ENCODE measurements at regions not wholly inside any gene's neighbourhood (a gene's known extent, or its start where the extent isn't known, plus 50 kb on each side); places are given as distances from the start of the nearest gene placed in this dataset.

DNA sequence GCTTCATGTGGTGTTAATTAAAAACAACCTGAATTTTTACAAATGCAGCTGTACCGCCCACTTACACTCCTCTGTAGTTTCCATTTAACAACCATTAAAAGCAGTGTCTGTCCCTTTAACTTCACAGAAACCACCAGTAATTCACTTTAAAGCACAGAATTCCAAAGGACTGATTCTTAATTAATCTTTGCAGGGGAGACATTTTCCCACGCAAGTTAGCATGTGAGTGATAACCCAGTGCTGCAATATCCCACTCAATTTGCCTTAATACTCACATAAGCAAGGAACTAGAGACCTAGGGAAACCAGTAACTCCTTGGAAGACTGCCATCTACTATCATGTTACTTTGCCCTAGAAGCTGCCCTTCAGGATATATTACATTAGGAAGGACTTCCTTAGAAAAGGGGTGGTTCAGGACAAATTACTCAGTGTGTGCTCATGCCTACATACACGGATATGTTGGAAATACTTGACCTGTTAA, 102.3 kb downstream of the OSR1 start:
- no peaks in the 10 kb centered on the region for H3K9me3 ChIP-seq
- no peak overlapping the region for H3K27ac ChIP-seq
- DNase-seq = no peak
- no peaks in the 10 kb centered on the region for H3K36me3 ChIP-seq
- H3K4me3 ChIP-seq = no peak overlapping the region
- no peaks in the 10 kb centered on the region for H3K4me1 ChIP-seq
- TF ChIP-seq, protein P1, sequence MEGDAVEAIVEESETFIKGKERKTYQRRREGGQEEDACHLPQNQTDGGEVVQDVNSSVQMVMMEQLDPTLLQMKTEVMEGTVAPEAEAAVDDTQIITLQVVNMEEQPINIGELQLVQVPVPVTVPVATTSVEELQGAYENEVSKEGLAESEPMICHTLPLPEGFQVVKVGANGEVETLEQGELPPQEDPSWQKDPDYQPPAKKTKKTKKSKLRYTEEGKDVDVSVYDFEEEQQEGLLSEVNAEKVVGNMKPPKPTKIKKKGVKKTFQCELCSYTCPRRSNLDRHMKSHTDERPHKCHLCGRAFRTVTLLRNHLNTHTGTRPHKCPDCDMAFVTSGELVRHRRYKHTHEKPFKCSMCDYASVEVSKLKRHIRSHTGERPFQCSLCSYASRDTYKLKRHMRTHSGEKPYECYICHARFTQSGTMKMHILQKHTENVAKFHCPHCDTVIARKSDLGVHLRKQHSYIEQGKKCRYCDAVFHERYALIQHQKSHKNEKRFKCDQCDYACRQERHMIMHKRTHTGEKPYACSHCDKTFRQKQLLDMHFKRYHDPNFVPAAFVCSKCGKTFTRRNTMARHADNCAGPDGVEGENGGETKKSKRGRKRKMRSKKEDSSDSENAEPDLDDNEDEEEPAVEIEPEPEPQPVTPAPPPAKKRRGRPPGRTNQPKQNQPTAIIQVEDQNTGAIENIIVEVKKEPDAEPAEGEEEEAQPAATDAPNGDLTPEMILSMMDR (IDR thresholded peaks at IDR 0.05) = no peak
- TF ChIP-seq POLR2A (IDR thresholded peaks at IDR 0.05) = no peak
- intact Hi-C loops (cut with DNase I; ENCODE audit: low total_unique reads) = no loop called here
- no peaks in the 10 kb centered on the region for H3K27me3 ChIP-seq

DNA sequence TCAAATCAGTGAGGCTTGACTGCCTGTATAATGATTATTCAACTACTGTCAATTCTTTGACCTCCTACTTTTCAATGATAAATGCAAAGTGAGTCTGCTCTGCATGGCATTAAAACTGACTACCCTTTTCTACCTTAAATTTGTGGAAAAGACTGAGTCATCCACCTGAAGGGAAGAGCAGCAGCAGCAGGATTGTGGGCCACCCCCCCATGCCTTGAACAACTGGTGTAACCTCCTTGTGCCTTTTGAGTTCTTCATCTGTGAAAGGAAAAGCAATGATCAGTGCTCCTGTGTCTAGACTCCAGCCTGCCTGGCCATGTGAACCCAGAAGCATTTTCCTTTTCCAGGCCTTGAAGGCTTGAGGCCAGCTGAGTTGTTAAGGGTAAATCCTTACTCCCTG, 102.9 kb downstream of the OSR1 start:
- TF ChIP-seq, protein P1 (IDR thresholded peaks at IDR 0.05) = no peak
- no peak for TF ChIP-seq POLR2A (IDR thresholded peaks at IDR 0.05)
- DNase-seq = no peak
- intact Hi-C loops (cut with DNase I; ENCODE audit: low total_unique reads) = no loop called here
- Histone ChIP-seq H3K27me3 (no peaks in the 10 kb centered on the region), H3K9me3 (no peaks in the 10 kb centered on the region), H3K36me3 (no peaks in the 10 kb centered on the region), H3K27ac (no peak overlapping the region), H3K4me1 (no peaks in the 10 kb centered on the region), H3K4me3 (no peak overlapping the region)

DNA sequence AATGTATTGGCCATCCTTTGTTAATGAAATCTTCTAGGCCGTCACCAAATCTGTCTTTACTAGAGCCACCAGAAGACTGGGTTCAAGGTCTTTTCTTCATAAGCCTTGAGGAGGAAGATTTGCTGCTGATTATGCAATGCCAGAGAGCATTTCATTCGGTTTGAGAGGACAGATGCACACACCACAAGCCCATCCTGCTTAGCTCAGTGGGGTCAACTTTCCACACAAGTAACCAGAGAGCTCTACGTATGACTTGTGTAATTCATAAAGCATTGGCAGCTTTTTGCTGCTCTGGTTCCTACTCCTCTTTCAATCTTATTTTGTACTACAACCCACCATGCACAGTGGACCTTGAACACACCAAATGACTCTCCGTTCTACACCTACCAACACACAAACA, 106.9 kb downstream of the OSR1 start:
- Histone ChIP-seq H3K36me3 (no peaks in the 10 kb centered on the region), H3K4me1 (no peaks in the 10 kb centered on the region), H3K27ac (no peak overlapping the region), H3K9me3 (no peaks in the 10 kb centered on the region), H3K4me3 (no peak overlapping the region), H3K27me3 (no peaks in the 10 kb centered on the region)
- intact Hi-C loops (cut with DNase I; ENCODE audit: low total_unique reads) = no loop called here
- TF ChIP-seq, protein P1 (IDR thresholded peaks at IDR 0.05) = no peak
- TF ChIP-seq POLR2A (IDR thresholded peaks at IDR 0.05) = no peak
- DNase-seq = no peak

DNA sequence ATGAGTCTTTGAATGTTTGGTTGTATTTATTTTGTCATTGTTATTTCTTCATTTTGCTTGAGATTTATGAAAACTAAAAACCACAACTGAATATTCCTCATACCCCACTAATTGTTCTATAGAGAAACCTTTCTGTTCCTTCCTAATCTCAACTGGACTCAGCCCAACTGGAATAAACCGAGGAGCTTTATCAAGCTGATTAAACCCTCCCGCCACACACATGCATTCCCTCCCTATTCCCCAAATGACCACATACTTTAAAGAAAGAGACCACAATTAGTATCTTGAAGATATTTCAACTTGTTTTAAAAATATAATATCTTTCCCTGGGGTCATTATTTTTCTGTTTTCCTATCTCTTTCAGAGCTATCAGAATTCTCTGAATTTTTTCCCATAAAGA, 107.5 kb downstream of the OSR1 start:
- H3K27ac ChIP-seq = no peak overlapping the region

DNA sequence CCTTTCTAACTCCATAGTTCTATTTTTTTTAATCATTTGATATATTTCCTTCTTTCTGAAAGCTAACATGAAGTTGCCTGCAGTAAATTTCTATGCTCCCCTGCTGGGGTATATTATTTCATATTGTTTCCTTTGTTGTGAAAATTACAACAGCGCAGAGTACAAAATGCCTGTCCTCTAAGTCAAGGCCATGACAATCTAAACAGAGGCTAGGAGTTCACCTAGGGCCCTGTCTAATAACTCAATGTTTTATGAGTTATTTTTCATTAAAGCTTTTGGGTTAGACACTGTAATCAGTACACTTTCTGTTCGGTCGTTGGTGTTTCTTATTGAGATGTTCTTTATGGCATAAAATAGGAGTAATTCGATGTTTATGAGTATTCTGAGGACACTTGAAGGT, 111.2 kb downstream of the OSR1 start:
- no peak for DNase-seq
- H3K4me1 ChIP-seq = no peaks in the 10 kb centered on the region
- H3K27ac ChIP-seq = no peak overlapping the region
- TF ChIP-seq, protein P1 (IDR thresholded peaks at IDR 0.05) = no peak
- no peak for TF ChIP-seq POLR2A (IDR thresholded peaks at IDR 0.05)
- intact Hi-C loops (cut with DNase I; ENCODE audit: low total_unique reads) = no loop called here
- H3K4me3 ChIP-seq = no peak overlapping the region
- H3K9me3 ChIP-seq = no peaks in the 10 kb centered on the region
- no peaks in the 10 kb centered on the region for H3K27me3 ChIP-seq
- no peaks in the 10 kb centered on the region for H3K36me3 ChIP-seq

More for the DNA sequence above, 107.5 kb downstream of the OSR1 start:
- H3K36me3 ChIP-seq = no peaks in the 10 kb centered on the region
- TF ChIP-seq, protein P1 (IDR thresholded peaks at IDR 0.05) = no peak
- no peak for TF ChIP-seq POLR2A (IDR thresholded peaks at IDR 0.05)
- H3K4me3 ChIP-seq = no peak overlapping the region
- H3K4me1 ChIP-seq = no peaks in the 10 kb centered on the region
- H3K27me3 ChIP-seq = no peaks in the 10 kb centered on the region
- H3K9me3 ChIP-seq = no peaks in the 10 kb centered on the region
- intact Hi-C loops (cut with DNase I; ENCODE audit: low total_unique reads) = no loop called here
- no peak for DNase-seq
